ENCODE measurements at regions not wholly inside any gene's neighbourhood (a gene's known extent, or its start where the extent isn't known, plus 50 kb on each side); places are given as distances from the start of the nearest gene placed in this dataset.

DNA sequence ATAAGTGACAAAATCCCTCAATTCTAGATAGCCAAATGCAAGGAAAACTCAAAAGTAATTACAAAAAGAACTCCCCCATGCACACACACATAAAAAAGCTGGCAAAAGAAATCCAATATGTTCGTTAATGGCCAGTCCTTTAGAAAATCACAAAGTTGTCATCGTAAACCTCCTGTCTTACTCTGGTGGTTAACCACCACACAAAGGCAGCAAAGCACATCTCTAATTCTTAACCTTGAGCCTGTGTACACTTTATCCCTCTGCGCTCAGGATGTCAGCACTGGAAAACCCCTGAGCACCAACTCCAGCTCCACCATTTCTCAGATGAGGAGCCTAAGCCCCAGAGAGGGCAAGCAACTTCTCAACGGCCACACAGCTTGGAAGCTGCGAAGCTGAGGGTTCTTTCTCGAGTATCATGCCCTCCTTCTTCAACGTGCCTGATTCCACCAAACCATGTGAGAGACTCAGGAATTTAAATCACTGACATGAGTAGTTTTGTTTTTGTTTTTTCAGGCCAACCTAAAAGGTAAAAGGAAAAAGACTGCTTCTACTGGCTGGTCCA is 72.5 kb downstream of the C16orf95 start:
- H3K9me3 Mint-ChIP-seq, result no peaks in the 10 kb centered on the region
- DNase-seq (ENCODE audit: low spot score), result no peak
- no peaks in the 10 kb centered on the region for H3K27me3 Mint-ChIP-seq (ENCODE audit: low read depth)
- no peak overlapping the region for H3K4me3 Mint-ChIP-seq
- H3K36me3 Mint-ChIP-seq (ENCODE audit: low read depth), result no peaks in the 10 kb centered on the region
- peaks cover 49% of the 10 kb centered on the region for H3K4me1 Mint-ChIP-seq (ENCODE audit: low read depth)
- H3K27ac Mint-ChIP-seq, result peak overlapping the region; percentile 14

GRCh38 chr16:87245511-87245910 is 71.7 kb downstream of the C16orf95 start:
- Mint-ChIP-seq H3K27me3 (ENCODE audit: low read depth) (no peaks in the 10 kb centered on the region), H3K4me1 (ENCODE audit: low read depth) (peaks cover 50% of the 10 kb centered on the region), H3K4me3 (no peak overlapping the region), H3K27ac (no peak overlapping the region), H3K9me3 (no peaks in the 10 kb centered on the region), H3K36me3 (ENCODE audit: low read depth) (no peaks in the 10 kb centered on the region)
- DNase-seq (ENCODE audit: low spot score), result no peak

DNA sequence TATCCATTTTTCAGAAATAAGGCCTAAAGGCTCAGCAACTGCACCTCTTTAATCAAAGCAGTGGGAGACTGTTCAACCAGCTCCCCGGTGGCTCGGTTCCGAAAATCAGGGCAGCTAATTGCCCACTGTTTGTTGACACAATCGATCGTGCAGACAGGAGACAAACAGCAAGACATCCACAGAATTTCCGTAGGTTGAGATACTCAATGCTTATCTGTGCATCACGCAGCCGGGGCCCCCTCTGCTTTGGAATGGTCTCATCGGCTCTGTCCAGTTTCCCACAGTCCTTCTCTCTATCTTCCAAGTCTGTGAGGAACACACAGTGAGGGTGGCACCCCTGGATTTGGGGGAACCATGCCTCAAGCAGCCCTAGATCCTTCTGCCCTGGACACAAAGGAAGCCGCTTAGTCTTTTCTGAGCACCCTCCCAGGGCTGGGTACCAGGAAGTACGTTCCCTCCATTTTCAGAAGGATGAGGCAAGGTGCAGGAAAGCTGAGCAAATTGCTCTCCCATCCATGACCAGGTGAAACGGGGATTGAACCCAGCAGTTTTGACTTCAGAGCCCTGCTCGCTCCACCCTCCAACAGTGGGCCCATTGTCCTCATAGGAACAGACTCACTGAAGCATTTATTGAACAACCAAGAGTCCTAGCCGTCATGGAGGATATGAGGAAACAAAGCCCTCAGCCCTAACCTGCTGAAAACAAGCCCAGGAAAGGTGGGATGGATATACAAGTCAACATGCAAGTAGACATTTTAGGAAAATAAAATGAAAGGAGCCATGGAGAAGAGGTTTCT is 70.7 kb downstream of the C16orf95 start:
- Mint-ChIP-seq H3K36me3 (ENCODE audit: low read depth) (no peaks in the 10 kb centered on the region), H3K9me3 (no peaks in the 10 kb centered on the region), H3K27ac (no peak overlapping the region), H3K27me3 (ENCODE audit: low read depth) (no peaks in the 10 kb centered on the region), H3K4me1 (ENCODE audit: low read depth) (peaks cover 44% of the 10 kb centered on the region), H3K4me3 (no peak overlapping the region)
- DNase-seq (ENCODE audit: low spot score), result no peak

GRCh38 chr16:87248714-87249113 is 68.5 kb downstream of the C16orf95 start:
- H3K4me3 Mint-ChIP-seq, result peak overlapping the region; percentile 56

GRCh38 chr16:87249425-87249824 is 67.8 kb downstream of the C16orf95 start:
- Mint-ChIP-seq H3K9me3 (no peaks in the 10 kb centered on the region), H3K4me1 (ENCODE audit: low read depth) (peaks cover 31% of the 10 kb centered on the region), H3K36me3 (ENCODE audit: low read depth) (no peaks in the 10 kb centered on the region), H3K27me3 (ENCODE audit: low read depth) (no peaks in the 10 kb centered on the region), H3K27ac (no peak overlapping the region), H3K4me3 (no peak overlapping the region)
- no peak for DNase-seq (ENCODE audit: low spot score)

More at GRCh38 chr16:87248714-87249113, 68.5 kb downstream of the C16orf95 start:
- H3K9me3 Mint-ChIP-seq, result no peaks in the 10 kb centered on the region
- peak overlapping the region; percentile 32 for H3K27ac Mint-ChIP-seq
- H3K36me3 Mint-ChIP-seq (ENCODE audit: low read depth), result no peaks in the 10 kb centered on the region
- DNase-seq (ENCODE audit: low spot score), result peak; percentile 23
- H3K4me1 Mint-ChIP-seq (ENCODE audit: low read depth), result peaks cover 32% of the 10 kb centered on the region
- no peaks in the 10 kb centered on the region for H3K27me3 Mint-ChIP-seq (ENCODE audit: low read depth)

DNA sequence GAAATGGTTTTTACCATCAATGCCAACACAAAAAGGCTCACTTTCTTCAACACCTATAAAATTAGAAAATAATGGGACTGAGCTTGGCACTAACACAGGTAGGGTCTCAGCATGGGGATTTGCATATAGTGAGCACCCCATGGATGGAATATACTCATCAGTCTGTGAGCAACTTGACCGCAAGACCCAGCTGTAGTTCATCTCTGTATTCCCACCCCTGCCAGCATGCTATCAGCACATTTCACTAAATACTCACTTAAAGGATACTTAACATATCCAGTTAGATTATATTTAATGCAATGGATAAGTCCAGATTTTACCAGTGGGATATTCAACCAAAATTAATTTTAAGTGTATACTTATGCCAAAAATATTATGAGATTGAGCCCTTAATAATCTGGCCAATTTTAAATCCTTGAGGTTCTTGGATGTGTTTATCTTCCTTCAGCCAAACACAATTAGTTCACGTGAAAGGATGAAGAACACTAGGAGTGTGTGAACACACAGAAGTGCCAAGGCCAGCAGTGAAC is 66.7 kb downstream of the C16orf95 start:
- DNase-seq (ENCODE audit: low spot score), result no peak
- no peaks in the 10 kb centered on the region for H3K36me3 Mint-ChIP-seq (ENCODE audit: low read depth)
- no peaks in the 10 kb centered on the region for H3K27me3 Mint-ChIP-seq (ENCODE audit: low read depth)
- H3K4me3 Mint-ChIP-seq, result no peak overlapping the region
- H3K9me3 Mint-ChIP-seq, result no peaks in the 10 kb centered on the region
- no peak overlapping the region for H3K27ac Mint-ChIP-seq
- peaks cover 25% of the 10 kb centered on the region for H3K4me1 Mint-ChIP-seq (ENCODE audit: low read depth)

DNA sequence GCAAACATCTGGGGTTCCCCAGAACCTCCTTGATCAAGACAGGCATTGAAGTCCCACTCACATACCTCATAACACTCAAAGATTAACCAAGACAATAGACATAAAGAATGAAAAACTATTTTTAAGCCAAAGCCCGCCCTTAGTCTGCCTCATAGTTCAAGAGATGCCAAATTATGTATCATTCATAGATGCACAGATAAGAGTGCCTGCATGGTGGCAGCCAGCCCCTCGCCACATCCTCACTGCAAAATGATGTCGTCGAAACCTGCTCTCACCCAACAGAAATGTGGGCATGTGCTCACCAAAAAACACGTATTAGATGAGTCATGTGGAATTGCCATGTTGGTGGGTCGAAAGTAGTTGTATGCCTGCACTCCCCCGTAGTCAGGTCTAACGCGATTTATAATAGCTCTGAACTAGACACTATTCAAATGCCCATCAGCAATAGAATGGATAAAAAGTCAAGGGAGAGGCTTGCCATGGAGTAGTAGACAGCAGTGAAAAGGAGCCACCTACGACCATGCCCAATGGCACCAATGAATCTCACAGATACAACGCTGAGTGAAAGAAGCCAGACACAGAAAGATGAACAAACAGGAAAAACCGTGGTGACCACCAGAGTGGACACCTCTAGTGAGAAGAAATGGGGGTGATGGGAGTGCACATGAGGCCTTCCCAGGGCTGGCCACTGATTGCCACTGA is 64.8 kb downstream of the C16orf95 start:
- no peaks in the 10 kb centered on the region for H3K36me3 Mint-ChIP-seq (ENCODE audit: low read depth)
- no peaks in the 10 kb centered on the region for H3K9me3 Mint-ChIP-seq
- H3K4me3 Mint-ChIP-seq, result no peak overlapping the region
- DNase-seq (ENCODE audit: low spot score), result peak; percentile 16
- H3K27ac Mint-ChIP-seq, result no peak overlapping the region
- no peaks in the 10 kb centered on the region for H3K27me3 Mint-ChIP-seq (ENCODE audit: low read depth)
- peaks cover 23% of the 10 kb centered on the region for H3K4me1 Mint-ChIP-seq (ENCODE audit: low read depth)

Data from T-helper 2 cell treated with Interferon-gamma antibody and Interleukin-4, amounts not matched to agents 5 μg/mL and 100 μg/mL, for 36 hours (primary cell).